GM23338 (cell line): ENCODE measurements at regions not wholly inside any gene's neighbourhood (a gene's known extent, or its start where the extent isn't known, plus 50 kb on each side); places are given as distances from the start of the nearest gene placed in this dataset.

Source experiments
- ATAC-seq: fragments of 200-7000 bp; cut with Tn5 transposase; 3 replicates; pipeline ENCODE4 v1.9.1; 2020
- DNase-seq: peaks from one replicate; pipeline ENCODE4 v3.0.0-alpha.2; 2015; ENCODE audit warnings: low spot score
- H2AFZ ChIP-seq: fragments of 200-600 bp; sonication (generic); 2 replicates; pipeline ENCODE4 v1.8.0; 2016; ENCODE audit warnings: antibody characterized with exemption, mild to moderate bottlenecking, moderate library complexity
- H3F3A ChIP-seq: fragments of 200-600 bp; sonication (generic); replicated peaks from 2 replicates; pipeline ENCODE4 v1.8.0; 2017; ENCODE audit warnings: antibody characterized with exemption, mixed run types, low read depth
- H3K27ac ChIP-seq: fragments of 200-600 bp; sonication (generic); 2 replicates; pipeline ENCODE4 v1.6.1; 2016; ENCODE audit warnings: low read depth
- H3K27me3 ChIP-seq: fragments of 200-600 bp; sonication (generic); 2 replicates; pipeline ENCODE4 v1.8.0; 2016; ENCODE audit warnings: mild to moderate bottlenecking, mixed run types, moderate library complexity; ENCODE audit not compliant: insufficient read depth
- H3K36me3 ChIP-seq: fragments of 200-600 bp; sonication (generic); 2 replicates; pipeline ENCODE4 v1.8.0; 2016; ENCODE audit warnings: mild to moderate bottlenecking; ENCODE audit not compliant: insufficient read depth
- H3K4me1 ChIP-seq: fragments of 200-600 bp; sonication (generic); 2 replicates; pipeline ENCODE4 v1.8.0; 2016; ENCODE audit warnings: mild to moderate bottlenecking, moderate library complexity; ENCODE audit not compliant: insufficient read depth
- H3K4me2 ChIP-seq: fragments of 200-600 bp; sonication (generic); 2 replicates; pipeline ENCODE4 v1.7.1; 2017; ENCODE audit warnings: mixed run types
- H3K4me3 ChIP-seq: fragments of 200-600 bp; sonication (generic); 2 replicates; pipeline ENCODE4 v1.6.1; 2016; ENCODE audit warnings: mixed run types
- H3K79me2 ChIP-seq: fragments of 200-600 bp; sonication (generic); replicated peaks from 2 replicates; pipeline ENCODE4 v1.8.0; 2017; ENCODE audit warnings: mild to moderate bottlenecking; ENCODE audit not compliant: insufficient read depth
- H3K9me2 ChIP-seq: fragments of 200-600 bp; sonication (generic); 2 replicates; pipeline ENCODE4 v1.8.0; 2017; ENCODE audit not compliant: insufficient read depth
- H4K20me1 ChIP-seq: fragments of 200-600 bp; sonication (generic); replicated peaks from 2 replicates; pipeline ENCODE4 v1.8.0; 2017; ENCODE audit warnings: mild to moderate bottlenecking; ENCODE audit not compliant: insufficient read depth
- H3K27ac Mint-ChIP-seq: 2 replicates; pipeline ENCODE4 v1.8.0; 2020; ENCODE audit warnings: inconsistent platforms, mild to moderate bottlenecking, moderate library complexity, mixed read lengths
- H3K27me3 Mint-ChIP-seq: 3 replicates; pipeline ENCODE4 v1.8.0; 2022; ENCODE audit warnings: low read depth, mild to moderate bottlenecking, moderate library complexity, mixed read lengths, inconsistent platforms; ENCODE audit not compliant: insufficient read depth, poor library complexity
- H3K36me3 Mint-ChIP-seq: 3 replicates; pipeline ENCODE4 v1.8.0; 2021; ENCODE audit warnings: low read depth, mild to moderate bottlenecking, inconsistent platforms, moderate library complexity, mixed read lengths
- H3K4me1 Mint-ChIP-seq: 3 replicates; pipeline ENCODE4 v1.8.0; 2020; ENCODE audit warnings: mild to moderate bottlenecking, inconsistent platforms, mixed read lengths
- H3K4me3 Mint-ChIP-seq: 3 replicates; pipeline ENCODE4 v1.8.0; 2021; ENCODE audit warnings: moderate library complexity, mild to moderate bottlenecking, inconsistent platforms, mixed read lengths
- H3K9me3 Mint-ChIP-seq: 3 replicates; pipeline ENCODE4 v1.8.0; 2020; ENCODE audit warnings: moderate library complexity, mild to moderate bottlenecking, inconsistent platforms, mixed read lengths
- CREB1 ChIP-seq: fragments of 250-450 bp; sonication (Bioruptor Pico); IDR thresholded peaks from 2 replicates; pipeline ENCODE4 v1.5.0; 2020; ENCODE audit warnings: low read depth, mild to moderate bottlenecking, moderate library complexity
- ETS1 ChIP-seq: IDR thresholded peaks from 2 replicates; pipeline ENCODE4 v1.6.1; 2016; ENCODE audit warnings: antibody characterized with exemption
- EZH2 ChIP-seq: fragments of 200-600 bp; sonication (generic); IDR thresholded peaks from one replicate; pipeline ENCODE4 v1.8.0; 2017; ENCODE audit warnings: antibody characterized with exemption, mild to moderate bottlenecking, low read depth; ENCODE audit not compliant: unreplicated experiment
- EZH2phosphoT487 ChIP-seq: fragments of 200-600 bp; sonication (generic); IDR thresholded peaks from one replicate; pipeline ENCODE4 v1.8.1; 2018; ENCODE audit warnings: antibody characterized with exemption; ENCODE audit not compliant: unreplicated experiment
- JUNB ChIP-seq: IDR thresholded peaks from one replicate; pipeline ENCODE4 v1.6.1; 2016; ENCODE audit warnings: antibody characterized with exemption; ENCODE audit not compliant: unreplicated experiment
- NANOG ChIP-seq: IDR thresholded peaks from 2 replicates; pipeline ENCODE4 v1.6.1; 2016; ENCODE audit warnings: antibody characterized with exemption, borderline replicate concordance
- POLR2AphosphoS5 ChIP-seq: IDR thresholded peaks from 2 replicates; pipeline ENCODE4 v1.6.1; 2016; ENCODE audit warnings: antibody characterized with exemption, low read depth
- STAT1 ChIP-seq: IDR thresholded peaks from one replicate; pipeline ENCODE4 v1.6.1; 2016; ENCODE audit warnings: antibody characterized with exemption; ENCODE audit not compliant: unreplicated experiment
- ZNF114 ChIP-seq: fragments of 250-450 bp; sonication (Bioruptor Pico); IDR thresholded peaks from 2 replicates; pipeline ENCODE4 v1.5.0; 2020; ENCODE audit warnings: mild to moderate bottlenecking, moderate library complexity
- ZNF331 ChIP-seq: fragments of 250-450 bp; sonication (Bioruptor Pico); IDR thresholded peaks from 2 replicates; pipeline ENCODE4 v1.5.0; 2020; ENCODE audit warnings: low read depth, mild to moderate bottlenecking, moderate library complexity
- TF ChIP-seq, protein P1 (sequence below): IDR thresholded peaks from one replicate; pipeline ENCODE4 v1.6.1; 2018; ENCODE audit warnings: antibody characterized with exemption; ENCODE audit not compliant: unreplicated experiment
- TF ChIP-seq, protein P2 (sequence below): fragments of 250-450 bp; sonication (Bioruptor Pico); IDR thresholded peaks from 2 replicates; pipeline ENCODE4 v1.5.0; 2020; ENCODE audit warnings: mild to moderate bottlenecking, moderate library complexity
- TF ChIP-seq, protein P3 (sequence below), 2 experiments: fragments of 200-600 bp in 1 of 2; sonication (generic) in 1 of 2; conservative IDR thresholded peaks; 2 replicates each; pipeline versions ENCODE4 v1.5.1 to v1.6.1; 2016 to 2017; ENCODE audit warnings: antibody characterized with exemption in 2 of 2, low read depth in 2 of 2, mild to moderate bottlenecking in 2 of 2, moderate library complexity in 1 of 2

GRCh38 chrX:69299951-69300714 is 134.9 kb upstream of the PJA1 start:
- Mint-ChIP-seq H3K36me3 (no peaks in the 10 kb centered on the region), H3K4me3 (no peak overlapping the region), H3K9me3 (no peaks in the 10 kb centered on the region; the same call in 2 of the 3 replicates), H3K27me3 (peaks cover 12% of the 10 kb centered on the region), H3K27ac (no peak overlapping the region), H3K4me1 (peaks cover 10% of the 10 kb centered on the region)
- Histone ChIP-seq H3K79me2 (no peaks in the 10 kb centered on the region), H3K4me1 (no peaks in the 10 kb centered on the region), H3K27ac (no peak overlapping the region), H3K27me3 (no peaks in the 10 kb centered on the region), H3K36me3 (no peaks in the 10 kb centered on the region), H2AFZ (no peak overlapping the region), H3K4me2 (no peak overlapping the region), H4K20me1 (no peaks in the 10 kb centered on the region), H3F3A (no peaks in the 10 kb centered on the region), H3K9me2 (no peaks in the 10 kb centered on the region), H3K4me3 (no peak overlapping the region)
- ATAC-seq (no peak), DNase-seq (no peak)
- TF ChIP-seq ZNF331 (no peak), CREB1 (no peak), JUNB (no peak), EZH2phosphoT487 (no peak), STAT1 (no peak), ZNF114 (CRISPR knock-in tag) (no peak), NANOG (no peak), EZH2 (no peak), ETS1 (no peak), POLR2AphosphoS5 (no peak)
- TF ChIP-seq, protein P1, sequence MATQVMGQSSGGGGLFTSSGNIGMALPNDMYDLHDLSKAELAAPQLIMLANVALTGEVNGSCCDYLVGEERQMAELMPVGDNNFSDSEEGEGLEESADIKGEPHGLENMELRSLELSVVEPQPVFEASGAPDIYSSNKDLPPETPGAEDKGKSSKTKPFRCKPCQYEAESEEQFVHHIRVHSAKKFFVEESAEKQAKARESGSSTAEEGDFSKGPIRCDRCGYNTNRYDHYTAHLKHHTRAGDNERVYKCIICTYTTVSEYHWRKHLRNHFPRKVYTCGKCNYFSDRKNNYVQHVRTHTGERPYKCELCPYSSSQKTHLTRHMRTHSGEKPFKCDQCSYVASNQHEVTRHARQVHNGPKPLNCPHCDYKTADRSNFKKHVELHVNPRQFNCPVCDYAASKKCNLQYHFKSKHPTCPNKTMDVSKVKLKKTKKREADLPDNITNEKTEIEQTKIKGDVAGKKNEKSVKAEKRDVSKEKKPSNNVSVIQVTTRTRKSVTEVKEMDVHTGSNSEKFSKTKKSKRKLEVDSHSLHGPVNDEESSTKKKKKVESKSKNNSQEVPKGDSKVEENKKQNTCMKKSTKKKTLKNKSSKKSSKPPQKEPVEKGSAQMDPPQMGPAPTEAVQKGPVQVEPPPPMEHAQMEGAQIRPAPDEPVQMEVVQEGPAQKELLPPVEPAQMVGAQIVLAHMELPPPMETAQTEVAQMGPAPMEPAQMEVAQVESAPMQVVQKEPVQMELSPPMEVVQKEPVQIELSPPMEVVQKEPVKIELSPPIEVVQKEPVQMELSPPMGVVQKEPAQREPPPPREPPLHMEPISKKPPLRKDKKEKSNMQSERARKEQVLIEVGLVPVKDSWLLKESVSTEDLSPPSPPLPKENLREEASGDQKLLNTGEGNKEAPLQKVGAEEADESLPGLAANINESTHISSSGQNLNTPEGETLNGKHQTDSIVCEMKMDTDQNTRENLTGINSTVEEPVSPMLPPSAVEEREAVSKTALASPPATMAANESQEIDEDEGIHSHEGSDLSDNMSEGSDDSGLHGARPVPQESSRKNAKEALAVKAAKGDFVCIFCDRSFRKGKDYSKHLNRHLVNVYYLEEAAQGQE: no peak
- TF ChIP-seq, protein P2, sequence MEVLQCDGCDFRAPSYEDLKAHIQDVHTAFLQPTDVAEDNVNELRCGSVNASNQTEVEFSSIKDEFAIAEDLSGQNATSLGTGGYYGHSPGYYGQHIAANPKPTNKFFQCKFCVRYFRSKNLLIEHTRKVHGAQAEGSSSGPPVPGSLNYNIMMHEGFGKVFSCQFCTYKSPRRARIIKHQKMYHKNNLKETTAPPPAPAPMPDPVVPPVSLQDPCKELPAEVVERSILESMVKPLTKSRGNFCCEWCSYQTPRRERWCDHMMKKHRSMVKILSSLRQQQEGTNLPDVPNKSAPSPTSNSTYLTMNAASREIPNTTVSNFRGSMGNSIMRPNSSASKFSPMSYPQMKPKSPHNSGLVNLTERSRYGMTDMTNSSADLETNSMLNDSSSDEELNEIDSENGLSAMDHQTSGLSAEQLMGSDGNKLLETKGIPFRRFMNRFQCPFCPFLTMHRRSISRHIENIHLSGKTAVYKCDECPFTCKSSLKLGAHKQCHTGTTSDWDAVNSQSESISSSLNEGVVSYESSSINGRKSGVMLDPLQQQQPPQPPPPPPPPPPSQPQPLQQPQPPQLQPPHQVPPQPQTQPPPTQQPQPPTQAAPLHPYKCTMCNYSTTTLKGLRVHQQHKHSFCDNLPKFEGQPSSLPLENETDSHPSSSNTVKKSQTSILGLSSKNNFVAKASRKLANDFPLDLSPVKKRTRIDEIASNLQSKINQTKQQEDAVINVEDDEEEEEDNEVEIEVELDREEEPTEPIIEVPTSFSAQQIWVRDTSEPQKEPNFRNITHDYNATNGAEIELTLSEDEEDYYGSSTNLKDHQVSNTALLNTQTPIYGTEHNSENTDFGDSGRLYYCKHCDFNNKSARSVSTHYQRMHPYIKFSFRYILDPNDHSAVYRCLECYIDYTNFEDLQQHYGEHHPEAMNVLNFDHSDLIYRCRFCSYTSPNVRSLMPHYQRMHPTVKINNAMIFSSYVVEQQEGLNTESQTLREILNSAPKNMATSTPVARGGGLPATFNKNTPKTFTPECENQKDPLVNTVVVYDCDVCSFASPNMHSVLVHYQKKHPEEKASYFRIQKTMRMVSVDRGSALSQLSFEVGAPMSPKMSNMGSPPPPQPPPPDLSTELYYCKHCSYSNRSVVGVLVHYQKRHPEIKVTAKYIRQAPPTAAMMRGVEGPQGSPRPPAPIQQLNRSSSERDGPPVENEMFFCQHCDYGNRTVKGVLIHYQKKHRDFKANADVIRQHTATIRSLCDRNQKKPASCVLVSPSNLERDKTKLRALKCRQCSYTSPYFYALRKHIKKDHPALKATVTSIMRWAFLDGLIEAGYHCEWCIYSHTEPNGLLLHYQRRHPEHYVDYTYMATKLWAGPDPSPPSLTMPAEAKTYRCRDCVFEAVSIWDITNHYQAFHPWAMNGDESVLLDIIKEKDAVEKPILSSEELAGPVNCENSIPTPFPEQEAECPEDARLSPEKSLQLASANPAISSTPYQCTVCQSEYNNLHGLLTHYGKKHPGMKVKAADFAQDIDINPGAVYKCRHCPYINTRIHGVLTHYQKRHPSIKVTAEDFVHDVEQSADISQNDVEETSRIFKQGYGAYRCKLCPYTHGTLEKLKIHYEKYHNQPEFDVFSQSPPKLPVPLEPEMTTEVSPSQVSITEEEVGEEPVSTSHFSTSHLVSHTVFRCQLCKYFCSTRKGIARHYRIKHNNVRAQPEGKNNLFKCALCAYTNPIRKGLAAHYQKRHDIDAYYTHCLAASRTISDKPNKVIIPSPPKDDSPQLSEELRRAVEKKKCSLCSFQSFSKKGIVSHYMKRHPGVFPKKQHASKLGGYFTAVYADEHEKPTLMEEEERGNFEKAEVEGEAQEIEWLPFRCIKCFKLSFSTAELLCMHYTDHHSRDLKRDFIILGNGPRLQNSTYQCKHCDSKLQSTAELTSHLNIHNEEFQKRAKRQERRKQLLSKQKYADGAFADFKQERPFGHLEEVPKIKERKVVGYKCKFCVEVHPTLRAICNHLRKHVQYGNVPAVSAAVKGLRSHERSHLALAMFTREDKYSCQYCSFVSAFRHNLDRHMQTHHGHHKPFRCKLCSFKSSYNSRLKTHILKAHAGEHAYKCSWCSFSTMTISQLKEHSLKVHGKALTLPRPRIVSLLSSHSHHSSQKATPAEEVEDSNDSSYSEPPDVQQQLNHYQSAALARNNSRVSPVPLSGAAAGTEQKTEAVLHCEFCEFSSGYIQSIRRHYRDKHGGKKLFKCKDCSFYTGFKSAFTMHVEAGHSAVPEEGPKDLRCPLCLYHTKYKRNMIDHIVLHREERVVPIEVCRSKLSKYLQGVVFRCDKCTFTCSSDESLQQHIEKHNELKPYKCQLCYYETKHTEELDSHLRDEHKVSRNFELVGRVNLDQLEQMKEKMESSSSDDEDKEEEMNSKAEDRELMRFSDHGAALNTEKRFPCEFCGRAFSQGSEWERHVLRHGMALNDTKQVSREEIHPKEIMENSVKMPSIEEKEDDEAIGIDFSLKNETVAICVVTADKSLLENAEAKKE: no peak
- TF ChIP-seq, protein P3, sequence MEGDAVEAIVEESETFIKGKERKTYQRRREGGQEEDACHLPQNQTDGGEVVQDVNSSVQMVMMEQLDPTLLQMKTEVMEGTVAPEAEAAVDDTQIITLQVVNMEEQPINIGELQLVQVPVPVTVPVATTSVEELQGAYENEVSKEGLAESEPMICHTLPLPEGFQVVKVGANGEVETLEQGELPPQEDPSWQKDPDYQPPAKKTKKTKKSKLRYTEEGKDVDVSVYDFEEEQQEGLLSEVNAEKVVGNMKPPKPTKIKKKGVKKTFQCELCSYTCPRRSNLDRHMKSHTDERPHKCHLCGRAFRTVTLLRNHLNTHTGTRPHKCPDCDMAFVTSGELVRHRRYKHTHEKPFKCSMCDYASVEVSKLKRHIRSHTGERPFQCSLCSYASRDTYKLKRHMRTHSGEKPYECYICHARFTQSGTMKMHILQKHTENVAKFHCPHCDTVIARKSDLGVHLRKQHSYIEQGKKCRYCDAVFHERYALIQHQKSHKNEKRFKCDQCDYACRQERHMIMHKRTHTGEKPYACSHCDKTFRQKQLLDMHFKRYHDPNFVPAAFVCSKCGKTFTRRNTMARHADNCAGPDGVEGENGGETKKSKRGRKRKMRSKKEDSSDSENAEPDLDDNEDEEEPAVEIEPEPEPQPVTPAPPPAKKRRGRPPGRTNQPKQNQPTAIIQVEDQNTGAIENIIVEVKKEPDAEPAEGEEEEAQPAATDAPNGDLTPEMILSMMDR (conservative IDR thresholded peaks at IDR 0.05; ENCODE audit: low read depth in 2 of 2): no peak
